ENCODE measurements at regions not wholly inside any gene's neighbourhood (a gene's known extent, or its start where the extent isn't known, plus 50 kb on each side); places are given as distances from the start of the nearest gene placed in this dataset.

GRCh38 chr21:38958323-38958705, 152.6 kb downstream of the ETS2 start:
- intact Hi-C loops (cut with DNase I; ENCODE audit: low total_unique reads), result no loop called here
- peak overlapping the region; percentile 60 to 88 for H3K27ac ChIP-seq
- H3K36me3 ChIP-seq, result no peaks in the 10 kb centered on the region
- DNase-seq, result no peak
- H3K27me3 ChIP-seq, result no peaks in the 10 kb centered on the region
- no peak overlapping the region for H3K4me3 ChIP-seq
- TF ChIP-seq POLR2A (IDR thresholded peaks at IDR 0.05), result no peak
- TF ChIP-seq CTCF (IDR thresholded peaks at IDR 0.05), result no peak
- no peaks in the 10 kb centered on the region for H3K9me3 ChIP-seq
- H3K4me1 ChIP-seq, result peaks cover 0 to 6% of the 10 kb centered on the region in 2 donors

GRCh38 chr21:38957575-38958322, 152.0 kb downstream of the ETS2 start:
- Histone ChIP-seq H3K36me3 (no peaks in the 10 kb centered on the region), H3K4me3 (no peak overlapping the region), H3K27me3 (no peaks in the 10 kb centered on the region), H3K9me3 (no peaks in the 10 kb centered on the region), H3K27ac (peak overlapping the region; percentile 60 to 88), H3K4me1 (peaks cover 0 to 6% of the 10 kb centered on the region in 2 donors)
- no peak for TF ChIP-seq CTCF (IDR thresholded peaks at IDR 0.05)
- TF ChIP-seq POLR2A (IDR thresholded peaks at IDR 0.05), result no peak
- intact Hi-C loops (cut with DNase I; ENCODE audit: low total_unique reads), result no loop called here
- no peak for DNase-seq

- Histone ChIP-seq H3K36me3 (no peaks in the 10 kb centered on the region), H3K4me1 (peaks cover 0 to 6% of the 10 kb centered on the region in 2 donors), H3K4me3 (no peak overlapping the region), H3K27ac (peak overlapping the region; percentile 26 to 88), H3K9me3 (no peaks in the 10 kb centered on the region), H3K27me3 (no peaks in the 10 kb centered on the region)
- intact Hi-C loops (cut with DNase I; ENCODE audit: low total_unique reads), result no loop called here
- peak; percentile 35 to 89 for DNase-seq
- TF ChIP-seq CTCF (IDR thresholded peaks at IDR 0.05) (no peak), POLR2A (IDR thresholded peaks at IDR 0.05) (no peak)
Observed at GRCh38 chr21:38956856-38957571, 151.3 kb downstream of the ETS2 start.

DNA sequence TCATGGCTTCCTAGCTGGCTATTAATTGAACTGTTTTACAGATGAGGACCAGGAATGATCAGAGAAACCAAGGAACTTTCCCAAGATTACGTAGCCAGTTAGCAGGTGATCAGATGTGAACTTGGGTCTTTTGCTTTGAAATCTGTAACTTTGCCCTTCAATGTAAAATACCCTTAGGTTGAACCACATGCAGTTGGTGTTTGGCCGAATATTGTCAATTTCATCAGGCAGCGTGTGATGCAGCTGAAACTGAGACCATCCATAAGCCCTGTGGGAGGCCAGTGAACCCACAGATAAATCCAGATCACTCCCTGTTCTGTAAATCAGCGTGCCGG, 150.8 kb downstream of the ETS2 start:
- Histone ChIP-seq H3K4me1 (peaks cover 0 to 6% of the 10 kb centered on the region in 2 donors), H3K4me3 (no peak overlapping the region), H3K27ac (peak overlapping the region; percentile 26 to 88), H3K9me3 (no peaks in the 10 kb centered on the region), H3K36me3 (no peaks in the 10 kb centered on the region), H3K27me3 (no peaks in the 10 kb centered on the region)
- intact Hi-C loops (cut with DNase I; ENCODE audit: low total_unique reads), result no loop called here
- TF ChIP-seq CTCF (IDR thresholded peaks at IDR 0.05) (no peak), POLR2A (IDR thresholded peaks at IDR 0.05) (no peak)
- DNase-seq, result no peak

- H3K4me3 ChIP-seq, result no peak overlapping the region
- H3K27me3 ChIP-seq, result no peaks in the 10 kb centered on the region
- intact Hi-C loops (cut with DNase I; ENCODE audit: low total_unique reads), result no loop called here
- DNase-seq, result no peak
- peak overlapping the region in 1 of 2 donors; percentile 88 for H3K27ac ChIP-seq
- H3K4me1 ChIP-seq, result peaks cover 0 to 6% of the 10 kb centered on the region in 2 donors
- H3K9me3 ChIP-seq, result no peaks in the 10 kb centered on the region
- no peaks in the 10 kb centered on the region for H3K36me3 ChIP-seq
- TF ChIP-seq POLR2A (IDR thresholded peaks at IDR 0.05), result no peak
Observed at GRCh38 chr21:38956007-38956406, 150.3 kb downstream of the ETS2 start.
